ENCODE measurements at regions not wholly inside any gene's neighbourhood (a gene's known extent, or its start where the extent isn't known, plus 50 kb on each side); places are given as distances from the start of the nearest gene placed in this dataset.
"Not testable (repeated sequence)": the region's sequence is repeated elsewhere in the genome, so short reads cannot be mapped to it uniquely, and the experiment has no call there.

GRCh38 chr6:9810727-9811126 lies 604.1 kb downstream of the TFAP2A start:
- H3K4me3 Mint-ChIP-seq; POLR2A ChIA-PET; H3K36me3 Mint-ChIP-seq; DNase-seq; CTCF ChIA-PET; H3K27ac ChIP-seq (ENCODE audit: low read depth, low read length); H3K9me3 ChIP-seq (ENCODE audit: control insufficient read depth in 2 of 3, low read length in 3 of 3); H3K27me3 ChIP-seq (ENCODE audit: control insufficient read depth in 2 of 2, insufficient read depth in 2 of 2, low read length in 2 of 2); ATAC-seq; H3K27ac Mint-ChIP-seq; H3K4me3 ChIP-seq (ENCODE audit: low read length); intact Hi-C loops (cut with micrococcal nuclease); H3K4me1 Mint-ChIP-seq; H3K4me1 ChIP-seq (ENCODE audit: control insufficient read depth in 2 of 2, insufficient read depth in 2 of 2, low read length in 2 of 2); H3K27me3 Mint-ChIP-seq; H3K36me3 ChIP-seq (ENCODE audit: control insufficient read depth in 2 of 3, insufficient read depth in 3 of 3, low read length in 3 of 3): not testable (repeated sequence)
- H3K9me3 Mint-ChIP-seq = peaks cover 0 to 10% (median 3%) of the 10 kb centered on the region in 11 donors

DNA sequence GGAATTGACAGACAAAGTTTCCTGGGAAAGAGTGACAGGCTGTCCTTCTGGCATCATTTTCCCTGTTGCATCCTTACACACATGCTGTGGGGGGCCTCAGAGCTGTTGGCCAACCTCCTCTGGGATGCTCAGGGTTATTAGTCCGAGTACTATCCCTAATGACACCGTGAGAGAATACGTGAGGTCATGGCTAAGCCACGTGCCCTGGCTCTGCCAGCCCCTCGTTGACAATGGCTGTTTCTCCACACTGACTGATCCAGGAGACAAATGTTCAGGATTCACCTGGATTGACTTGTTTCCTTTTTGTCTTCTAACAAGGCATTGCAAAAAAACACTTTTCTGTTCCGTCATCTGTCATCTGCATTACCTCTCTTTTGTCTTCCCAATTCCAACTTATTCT lies 604.6 kb downstream of the TFAP2A start:
- Histone ChIP-seq H3K36me3 (ENCODE audit: control insufficient read depth in 2 of 3, insufficient read depth in 3 of 3, low read length in 3 of 3) (no peaks in the 10 kb centered on the region), H3K27me3 (ENCODE audit: control insufficient read depth in 2 of 2, insufficient read depth in 2 of 2, low read length in 2 of 2) (no peaks in the 10 kb centered on the region), H3K4me1 (ENCODE audit: control insufficient read depth in 2 of 2, insufficient read depth in 2 of 2, low read length in 2 of 2) (no peaks in the 10 kb centered on the region), H3K4me3 (ENCODE audit: low read length) (no peak overlapping the region), H3K27ac (ENCODE audit: low read depth, low read length) (no peak overlapping the region), H3K9me3 (ENCODE audit: control insufficient read depth in 2 of 3, low read length in 3 of 3) (no peaks in the 10 kb centered on the region)
- POLR2A ChIA-PET = no interaction called here
- Mint-ChIP-seq H3K4me3 (no peak overlapping the region), H3K27me3 (no peaks in the 10 kb centered on the region), H3K9me3 (peaks cover 0 to 13% (median 6%) of the 10 kb centered on the region in 11 donors), H3K27ac (no peak overlapping the region), H3K36me3 (no peaks in the 10 kb centered on the region), H3K4me1 (no peaks in the 10 kb centered on the region)
- no peak for ATAC-seq
- intact Hi-C loops (cut with micrococcal nuclease) = no loop called here
- CTCF ChIA-PET = no interaction called here
- no peak for DNase-seq

- no peaks in the 10 kb centered on the region for H3K36me3 ChIP-seq (ENCODE audit: control insufficient read depth in 2 of 3, insufficient read depth in 3 of 3, low read length in 3 of 3)
- Mint-ChIP-seq H3K27me3 (no peaks in the 10 kb centered on the region), H3K27ac (no peak overlapping the region), H3K36me3 (no peaks in the 10 kb centered on the region), H3K4me3 (no peak overlapping the region), H3K4me1 (no peaks in the 10 kb centered on the region), H3K9me3 (peaks cover 0 to 11% (median 6%) of the 10 kb centered on the region in 11 donors)
- CTCF ChIA-PET = no interaction called here
- intact Hi-C loops (cut with micrococcal nuclease) = no loop called here
- H3K4me1 ChIP-seq (ENCODE audit: control insufficient read depth in 2 of 2, insufficient read depth in 2 of 2, low read length in 2 of 2) = no peaks in the 10 kb centered on the region
- no peak for DNase-seq
- POLR2A ChIA-PET = no interaction called here
- H3K9me3 ChIP-seq (ENCODE audit: control insufficient read depth in 2 of 3, low read length in 3 of 3) = no peaks in the 10 kb centered on the region
- ATAC-seq = no peak
- no peaks in the 10 kb centered on the region for H3K27me3 ChIP-seq (ENCODE audit: control insufficient read depth in 2 of 2, insufficient read depth in 2 of 2, low read length in 2 of 2)
- no peak overlapping the region for H3K4me3 ChIP-seq (ENCODE audit: low read length)
- no peak overlapping the region for H3K27ac ChIP-seq (ENCODE audit: low read depth, low read length)
These were observed 608.7 kb downstream of the TFAP2A start for GRCh38 chr6:9806195-9806594.

- H3K9me3 Mint-ChIP-seq = peaks cover 0 to 15% (median 7%) of the 10 kb centered on the region in 11 donors
- no peaks in the 10 kb centered on the region for H3K4me1 Mint-ChIP-seq
- H3K4me3 Mint-ChIP-seq = no peak overlapping the region
- POLR2A ChIA-PET = no interaction called here
- no peak overlapping the region for H3K27ac Mint-ChIP-seq
- ATAC-seq (no peak), DNase-seq (no peak)
- Histone ChIP-seq H3K9me3 (ENCODE audit: control insufficient read depth in 2 of 3, low read length in 3 of 3) (no peaks in the 10 kb centered on the region), H3K4me3 (ENCODE audit: low read length) (no peak overlapping the region), H3K27me3 (ENCODE audit: control insufficient read depth in 2 of 2, insufficient read depth in 2 of 2, low read length in 2 of 2) (no peaks in the 10 kb centered on the region), H3K36me3 (ENCODE audit: control insufficient read depth in 2 of 3, insufficient read depth in 3 of 3, low read length in 3 of 3) (no peaks in the 10 kb centered on the region), H3K4me1 (ENCODE audit: control insufficient read depth in 2 of 2, insufficient read depth in 2 of 2, low read length in 2 of 2) (no peaks in the 10 kb centered on the region), H3K27ac (ENCODE audit: low read depth, low read length) (no peak overlapping the region)
- intact Hi-C loops (cut with micrococcal nuclease) = no loop called here
- H3K36me3 Mint-ChIP-seq = no peaks in the 10 kb centered on the region
- no peaks in the 10 kb centered on the region for H3K27me3 Mint-ChIP-seq
- CTCF ChIA-PET = no interaction called here
These were observed 613.6 kb downstream of the TFAP2A start for GRCh38 chr6:9801249-9801754.

DNA sequence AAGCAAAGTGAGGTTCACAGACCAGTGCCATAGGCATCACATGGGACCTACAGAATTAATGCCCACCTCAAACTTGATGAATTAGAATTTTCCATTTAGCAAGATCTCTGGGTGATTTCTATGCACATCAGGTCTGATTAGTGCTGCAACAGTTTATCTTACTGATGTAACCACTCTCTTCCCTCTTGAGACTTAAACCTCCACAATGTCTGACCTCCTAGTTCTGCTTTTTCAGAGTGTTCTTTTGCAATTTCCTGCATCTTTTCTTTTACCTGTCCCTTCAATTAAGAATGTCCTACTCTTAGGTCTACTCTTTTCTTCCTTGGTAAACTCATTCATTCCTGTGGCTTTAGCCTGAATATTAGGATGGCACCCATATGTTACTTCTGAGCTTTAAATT lies 615.3 kb downstream of the TFAP2A start:
- Histone ChIP-seq H3K4me1 (ENCODE audit: control insufficient read depth in 2 of 2, insufficient read depth in 2 of 2, low read length in 2 of 2) (no peaks in the 10 kb centered on the region), H3K9me3 (ENCODE audit: control insufficient read depth in 2 of 3, low read length in 3 of 3) (no peaks in the 10 kb centered on the region), H3K36me3 (ENCODE audit: control insufficient read depth in 2 of 3, insufficient read depth in 3 of 3, low read length in 3 of 3) (no peaks in the 10 kb centered on the region), H3K27ac (ENCODE audit: low read depth, low read length) (no peak overlapping the region), H3K4me3 (ENCODE audit: low read length) (no peak overlapping the region), H3K27me3 (ENCODE audit: control insufficient read depth in 2 of 2, insufficient read depth in 2 of 2, low read length in 2 of 2) (no peaks in the 10 kb centered on the region)
- Mint-ChIP-seq H3K36me3 (no peaks in the 10 kb centered on the region), H3K4me1 (peaks cover 0 to 2% (median 0%) of the 10 kb centered on the region in 7 donors), H3K27ac (no peak overlapping the region), H3K9me3 (peaks cover 0 to 11% (median 3%) of the 10 kb centered on the region in 11 donors), H3K27me3 (no peaks in the 10 kb centered on the region), H3K4me3 (no peak overlapping the region)
- intact Hi-C loops (cut with micrococcal nuclease) = no loop called here
- ATAC-seq = no peak
- ChIA-PET POLR2A (no interaction called here), CTCF (no interaction called here)
- DNase-seq = no peak

DNA sequence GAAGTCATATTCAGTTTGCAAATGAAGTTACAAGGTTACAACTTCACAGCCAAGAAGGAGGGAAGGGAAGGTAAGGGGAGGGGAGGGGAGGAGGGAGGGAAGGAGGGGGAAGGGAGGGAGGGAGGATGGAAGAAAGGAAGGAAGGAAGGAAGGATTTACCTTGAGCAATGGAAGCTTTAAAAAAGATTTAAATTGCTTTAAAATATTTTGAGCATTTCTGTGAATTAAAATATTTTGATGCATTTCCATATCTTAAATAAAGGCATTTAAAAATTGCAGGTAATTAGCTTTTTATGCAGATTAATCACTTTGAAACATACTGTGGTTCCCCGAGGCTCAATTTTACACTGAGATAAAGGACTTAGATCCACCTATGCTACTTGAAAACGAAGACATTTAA lies 618.0 kb downstream of the TFAP2A start:
- Histone ChIP-seq H3K9me3 (ENCODE audit: control insufficient read depth in 2 of 3, low read length in 3 of 3) (no peaks in the 10 kb centered on the region), H3K4me1 (ENCODE audit: control insufficient read depth in 2 of 2, insufficient read depth in 2 of 2, low read length in 2 of 2) (no peaks in the 10 kb centered on the region), H3K27me3 (ENCODE audit: control insufficient read depth in 2 of 2, insufficient read depth in 2 of 2, low read length in 2 of 2) (no peaks in the 10 kb centered on the region), H3K27ac (ENCODE audit: low read depth, low read length) (no peak overlapping the region), H3K36me3 (ENCODE audit: control insufficient read depth in 2 of 3, insufficient read depth in 3 of 3, low read length in 3 of 3) (no peaks in the 10 kb centered on the region), H3K4me3 (ENCODE audit: low read length) (no peak overlapping the region)
- no peak overlapping the region for H3K27ac Mint-ChIP-seq
- CTCF ChIA-PET = no interaction called here
- H3K36me3 Mint-ChIP-seq = no peaks in the 10 kb centered on the region
- ATAC-seq (no peak), DNase-seq (no peak)
- peaks cover 0 to 13% (median 2%) of the 10 kb centered on the region in 11 donors for H3K9me3 Mint-ChIP-seq
- intact Hi-C loops (cut with micrococcal nuclease) = no loop called here
- POLR2A ChIA-PET = no interaction called here
- peaks cover 0 to 2% (median 0%) of the 10 kb centered on the region in 7 donors for H3K4me1 Mint-ChIP-seq
- H3K27me3 Mint-ChIP-seq = no peaks in the 10 kb centered on the region
- H3K4me3 Mint-ChIP-seq = no peak overlapping the region

DNA sequence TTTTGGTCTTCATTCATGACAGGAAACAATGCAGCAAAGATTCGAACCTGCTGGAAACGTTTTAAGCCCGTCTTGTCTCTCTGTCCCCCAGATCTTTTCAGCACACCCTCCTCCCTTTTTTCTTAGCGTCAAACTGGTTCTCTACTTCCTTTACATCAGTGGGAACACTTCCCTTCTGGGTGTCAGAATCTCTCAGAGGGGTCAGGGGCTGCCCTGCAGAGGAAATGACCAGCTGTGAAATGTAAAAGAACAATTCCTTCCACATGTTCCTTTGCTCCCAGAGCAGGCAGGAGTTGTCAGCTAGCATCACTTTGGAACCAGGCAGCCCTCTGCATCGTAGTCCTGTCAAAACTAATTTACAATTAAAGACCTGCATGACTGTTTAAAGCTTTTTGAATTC lies 619.0 kb downstream of the TFAP2A start:
- no peak overlapping the region for H3K4me3 Mint-ChIP-seq
- H3K36me3 Mint-ChIP-seq = no peaks in the 10 kb centered on the region
- peaks cover 0 to 13% (median 2%) of the 10 kb centered on the region in 11 donors for H3K9me3 Mint-ChIP-seq
- DNase-seq = no peak
- Histone ChIP-seq H3K27me3 (ENCODE audit: control insufficient read depth in 2 of 2, insufficient read depth in 2 of 2, low read length in 2 of 2) (no peaks in the 10 kb centered on the region), H3K4me1 (ENCODE audit: control insufficient read depth in 2 of 2, insufficient read depth in 2 of 2, low read length in 2 of 2) (no peaks in the 10 kb centered on the region), H3K4me3 (ENCODE audit: low read length) (no peak overlapping the region), H3K36me3 (ENCODE audit: control insufficient read depth in 2 of 3, insufficient read depth in 3 of 3, low read length in 3 of 3) (no peaks in the 10 kb centered on the region), H3K9me3 (ENCODE audit: control insufficient read depth in 2 of 3, low read length in 3 of 3) (no peaks in the 10 kb centered on the region), H3K27ac (ENCODE audit: low read depth, low read length) (no peak overlapping the region)
- POLR2A ChIA-PET = no interaction called here
- H3K27me3 Mint-ChIP-seq = no peaks in the 10 kb centered on the region
- no peak overlapping the region for H3K27ac Mint-ChIP-seq
- CTCF ChIA-PET = no interaction called here
- ATAC-seq = no peak
- intact Hi-C loops (cut with micrococcal nuclease) = no loop called here
- peaks cover 0 to 2% (median 0%) of the 10 kb centered on the region in 7 donors for H3K4me1 Mint-ChIP-seq
